ENCODE measurements at regions not wholly inside any gene's neighbourhood (a gene's known extent, or its start where the extent isn't known, plus 50 kb on each side); places are given as distances from the start of the nearest gene placed in this dataset.

DNA sequence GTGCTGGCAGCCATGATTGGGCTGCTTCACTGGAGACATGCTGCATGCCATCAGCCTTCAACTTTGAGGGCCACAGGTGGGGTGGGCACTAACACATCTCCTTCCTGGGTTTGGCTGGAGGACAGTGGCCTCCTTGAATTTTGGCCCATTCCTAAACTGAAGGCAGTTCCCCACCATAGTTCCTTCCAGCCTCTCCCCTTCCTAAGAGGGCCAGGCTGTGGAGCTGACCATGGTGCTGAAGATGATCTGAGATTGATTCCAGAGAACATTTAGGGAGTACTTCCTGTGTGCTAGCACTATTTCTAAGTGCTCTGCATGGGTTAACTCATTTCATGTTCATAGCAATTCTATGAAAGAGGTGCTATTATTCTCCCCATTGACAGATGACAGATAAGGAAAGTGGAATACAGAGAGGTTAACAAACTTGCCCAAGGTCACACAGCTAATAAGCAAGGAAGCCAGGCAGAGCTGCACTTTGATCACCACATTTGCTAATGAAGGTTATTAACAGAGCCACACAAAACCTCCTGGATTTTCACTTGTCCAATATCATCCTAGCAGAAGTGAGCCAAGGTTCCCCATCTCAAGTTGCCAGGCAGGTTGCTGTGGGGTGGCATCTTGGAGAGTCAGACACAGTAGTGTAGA is 175.3 kb downstream of the ZIC5 start:
- DNase-seq (ENCODE audit: low spot score) (no peak), ATAC-seq (ENCODE audit: low FRiP score) (no peak)
- TF ChIP-seq, protein P1, sequence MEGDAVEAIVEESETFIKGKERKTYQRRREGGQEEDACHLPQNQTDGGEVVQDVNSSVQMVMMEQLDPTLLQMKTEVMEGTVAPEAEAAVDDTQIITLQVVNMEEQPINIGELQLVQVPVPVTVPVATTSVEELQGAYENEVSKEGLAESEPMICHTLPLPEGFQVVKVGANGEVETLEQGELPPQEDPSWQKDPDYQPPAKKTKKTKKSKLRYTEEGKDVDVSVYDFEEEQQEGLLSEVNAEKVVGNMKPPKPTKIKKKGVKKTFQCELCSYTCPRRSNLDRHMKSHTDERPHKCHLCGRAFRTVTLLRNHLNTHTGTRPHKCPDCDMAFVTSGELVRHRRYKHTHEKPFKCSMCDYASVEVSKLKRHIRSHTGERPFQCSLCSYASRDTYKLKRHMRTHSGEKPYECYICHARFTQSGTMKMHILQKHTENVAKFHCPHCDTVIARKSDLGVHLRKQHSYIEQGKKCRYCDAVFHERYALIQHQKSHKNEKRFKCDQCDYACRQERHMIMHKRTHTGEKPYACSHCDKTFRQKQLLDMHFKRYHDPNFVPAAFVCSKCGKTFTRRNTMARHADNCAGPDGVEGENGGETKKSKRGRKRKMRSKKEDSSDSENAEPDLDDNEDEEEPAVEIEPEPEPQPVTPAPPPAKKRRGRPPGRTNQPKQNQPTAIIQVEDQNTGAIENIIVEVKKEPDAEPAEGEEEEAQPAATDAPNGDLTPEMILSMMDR (IDR thresholded peaks at IDR 0.05): no peak

GRCh38 chr13:99792079-99792921 is 179.3 kb downstream of the ZIC5 start:
- TF ChIP-seq, protein P1 (IDR thresholded peaks at IDR 0.05): no peak
- no peak for DNase-seq (ENCODE audit: low spot score)
- ATAC-seq (ENCODE audit: low FRiP score): no peak

DNA sequence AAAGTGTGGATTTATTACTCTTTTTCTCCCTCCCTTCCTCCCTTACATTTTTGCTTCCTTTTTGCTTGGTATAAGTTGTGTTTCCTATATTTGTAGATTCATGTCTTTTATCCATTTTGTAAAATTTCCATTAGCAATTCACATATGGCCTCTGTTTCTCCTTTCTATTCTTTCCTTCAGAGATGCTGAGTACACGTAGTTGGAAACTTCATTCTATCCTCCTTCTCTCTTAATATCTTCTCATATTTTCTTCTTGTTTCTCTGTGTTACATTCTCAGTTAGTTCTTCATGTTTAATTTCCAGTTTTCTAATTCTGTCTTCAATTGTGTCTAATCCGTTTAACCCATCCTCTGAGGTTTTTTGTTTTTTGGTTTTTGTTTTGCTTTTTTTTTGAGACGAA is 188.9 kb downstream of the ZIC5 start:
- TF ChIP-seq, protein P1 (IDR thresholded peaks at IDR 0.05): no peak
- ATAC-seq (ENCODE audit: low FRiP score) (no peak), DNase-seq (ENCODE audit: low spot score) (no peak)

GRCh38 chr13:99778500-99778899 is 193.1 kb downstream of the ZIC5 start:
- DNase-seq (ENCODE audit: low spot score) (no peak), ATAC-seq (ENCODE audit: low FRiP score) (no peak)
- TF ChIP-seq, protein P1 (IDR thresholded peaks at IDR 0.05): no peak

- no peak for DNase-seq (ENCODE audit: low spot score)
- TF ChIP-seq, protein P1 (IDR thresholded peaks at IDR 0.05): no peak
- no peak for ATAC-seq (ENCODE audit: low FRiP score)
These were observed 193.7 kb downstream of the ZIC5 start for GRCh38 chr13:99777873-99778272.

DNA sequence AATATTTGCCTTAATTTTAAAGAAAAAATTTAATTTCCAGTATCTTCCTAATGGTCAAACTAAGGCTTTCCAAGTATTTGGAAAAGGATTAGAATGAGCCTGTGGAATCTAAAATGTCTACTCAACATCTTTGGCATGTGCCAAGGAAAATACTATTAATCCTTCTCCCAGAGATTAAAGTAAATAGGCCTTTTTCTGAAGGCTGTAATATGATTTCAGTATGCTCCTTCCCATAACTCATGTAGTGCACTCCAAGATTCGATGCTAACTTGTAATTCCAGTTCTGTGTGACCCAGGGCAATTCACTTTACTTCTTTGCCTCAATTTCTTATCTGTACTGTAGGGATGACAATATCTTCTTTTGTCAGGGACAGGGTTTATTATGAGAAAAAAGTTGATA is 196.9 kb downstream of the ZIC5 start:
- DNase-seq (ENCODE audit: low spot score): no peak
- TF ChIP-seq, protein P1 (IDR thresholded peaks at IDR 0.05): no peak
- ATAC-seq (ENCODE audit: low FRiP score): no peak

GRCh38 chr13:99768986-99769385 is 202.6 kb downstream of the ZIC5 start:
- no peak for ATAC-seq (ENCODE audit: low FRiP score)
- no peak for DNase-seq (ENCODE audit: low spot score)
- TF ChIP-seq, protein P1 (IDR thresholded peaks at IDR 0.05): no peak
